DMS153 treated with DMSO at 0.1 percent for 48 hours (cell line): ENCODE measurements at regions not wholly inside any gene's neighbourhood (a gene's known extent, or its start where the extent isn't known, plus 50 kb on each side); places are given as distances from the start of the nearest gene placed in this dataset.

Experiments
- DNase-seq: peaks from one replicate; lab custom pipeline; 2025; ENCODE audit not compliant: unreplicated experiment; lab: John Stamatoyannopoulos, UW

DNA sequence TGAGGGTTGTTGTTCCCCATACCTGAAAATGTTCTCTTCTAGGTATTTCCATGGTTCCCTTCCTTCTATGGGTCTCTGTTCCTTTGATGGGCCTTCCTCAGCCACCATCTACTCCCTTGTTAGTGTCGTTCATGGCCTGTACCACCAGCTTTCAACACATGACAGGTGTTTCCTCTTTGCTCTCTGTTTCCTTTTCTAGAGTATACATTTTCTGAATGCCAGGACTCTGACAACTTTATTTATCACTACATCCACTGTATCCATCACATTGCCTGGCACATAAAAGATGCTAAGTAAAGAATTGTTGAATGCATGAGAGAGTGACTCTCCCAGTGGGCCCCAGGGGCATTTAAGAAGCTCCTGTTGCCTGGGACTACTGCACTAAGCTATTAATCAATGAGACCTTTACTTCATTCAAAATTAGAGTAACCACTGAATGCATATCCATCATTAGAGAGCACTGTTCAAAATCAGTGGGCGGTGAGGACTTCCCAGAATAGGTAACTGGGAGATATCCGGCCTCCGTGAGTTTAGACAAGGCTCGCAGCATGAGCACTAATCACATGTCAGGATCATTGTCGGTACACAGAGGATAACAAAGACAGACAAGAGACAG lies 255.0 kb downstream of the CBLN1 start:
- DNase-seq = no peak

DNA sequence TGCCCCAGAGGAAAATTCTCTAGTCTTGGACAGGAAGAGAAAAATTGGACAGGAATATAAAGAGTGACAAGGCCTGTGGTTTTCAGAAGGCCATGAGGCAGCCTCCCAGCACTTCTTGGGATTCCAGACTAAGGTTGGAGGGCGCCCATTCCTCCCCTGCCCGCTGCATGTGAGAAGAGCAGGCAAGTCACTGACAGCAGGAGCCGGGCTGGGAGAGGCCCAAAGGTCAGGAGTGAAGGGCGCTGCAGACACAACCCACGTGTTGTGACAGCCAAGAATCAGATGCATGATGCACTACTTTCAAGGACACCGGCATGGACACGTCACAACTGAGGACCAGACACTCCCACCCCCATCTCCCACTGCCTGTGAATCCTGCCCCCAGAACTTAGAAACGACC lies 256.7 kb downstream of the CBLN1 start:
- no peak for DNase-seq

DNA sequence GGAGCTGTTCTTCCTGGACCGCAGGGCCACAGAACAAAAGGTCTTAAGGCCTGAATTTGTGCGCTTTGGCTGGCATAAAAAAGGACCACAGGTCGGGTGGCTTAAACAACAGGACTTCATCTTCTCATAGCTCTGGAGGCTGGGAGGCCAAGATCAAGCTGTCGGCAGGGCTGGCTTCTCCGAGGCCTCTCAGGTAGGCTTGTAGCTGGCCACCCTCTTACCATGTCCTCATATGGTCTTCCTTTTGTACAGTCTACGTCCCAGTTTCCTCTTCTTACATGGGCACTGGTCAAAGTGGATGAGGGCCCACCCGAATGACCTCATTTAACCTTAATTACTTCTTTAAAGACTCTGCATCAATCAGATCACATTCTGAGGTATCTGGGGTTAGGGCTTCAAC lies 257.6 kb downstream of the CBLN1 start:
- DNase-seq = no peak

DNA sequence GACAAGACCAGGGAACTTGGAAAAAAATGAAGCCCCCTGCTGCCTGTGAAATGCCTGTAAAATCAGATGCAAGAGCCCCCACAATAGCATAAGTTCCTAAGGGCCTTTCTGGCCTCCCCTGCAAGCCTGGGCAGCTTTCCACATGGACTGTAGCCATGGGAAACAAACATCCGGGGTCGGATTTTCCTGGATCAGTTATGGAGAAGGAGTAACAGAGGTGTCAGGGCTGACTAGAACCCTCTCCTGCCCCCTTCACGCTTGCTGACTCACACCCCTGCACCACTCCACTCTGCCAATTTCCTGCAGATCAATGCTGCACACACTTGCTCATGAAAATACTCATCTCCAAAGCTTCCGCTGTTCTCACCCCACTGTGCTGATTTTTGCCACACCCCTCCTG lies 258.6 kb downstream of the CBLN1 start:
- DNase-seq = no peak

DNA sequence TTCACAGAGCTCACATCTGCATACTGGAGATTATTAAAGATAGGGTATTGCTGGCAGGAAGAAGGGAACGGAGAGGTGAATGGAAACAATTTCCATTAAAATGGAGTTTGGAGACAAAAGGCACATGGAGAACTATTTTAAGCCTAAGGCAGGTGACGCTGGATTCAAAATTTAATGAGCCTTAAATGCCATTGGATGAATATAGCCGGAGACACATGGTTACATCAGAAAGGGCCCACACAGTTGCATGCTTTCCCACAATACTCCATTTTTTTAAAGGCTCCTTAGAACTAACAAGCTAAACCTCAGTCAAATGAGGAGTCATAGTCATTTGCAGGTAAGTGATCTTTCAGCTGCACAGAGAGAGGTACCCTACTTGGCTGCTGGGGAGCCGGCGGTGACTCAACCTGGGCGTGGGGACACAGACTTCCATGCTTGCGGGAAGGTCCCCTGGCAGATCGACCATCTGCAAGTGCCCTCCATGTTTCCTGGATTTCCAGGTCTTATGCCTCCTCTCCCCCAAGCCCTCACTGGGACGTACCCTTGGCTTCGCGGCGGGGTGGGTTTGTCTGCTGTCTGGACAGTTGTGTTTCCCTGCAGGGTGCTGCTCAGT lies 259.2 kb downstream of the CBLN1 start:
- no peak for DNase-seq

DNA sequence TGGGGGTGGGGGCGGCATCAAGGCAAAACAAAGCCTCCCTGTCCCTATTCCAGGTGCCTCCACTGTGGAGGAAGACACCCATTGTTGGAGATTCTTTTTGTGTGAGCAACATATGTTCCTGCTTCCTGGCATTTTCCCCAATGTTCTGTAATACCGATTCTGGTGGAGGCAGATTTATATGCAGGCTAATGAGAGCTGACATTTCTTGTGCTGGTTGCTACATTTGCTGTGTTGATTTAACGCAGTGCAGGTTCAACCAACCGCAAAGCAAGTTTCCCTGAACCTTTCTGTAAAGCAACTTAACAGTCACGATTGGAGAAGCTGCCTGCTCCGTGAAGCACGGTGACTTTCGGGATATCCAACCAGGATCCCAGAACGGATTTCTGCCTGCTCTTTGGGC lies 260.5 kb downstream of the CBLN1 start:
- DNase-seq = no peak

DNA sequence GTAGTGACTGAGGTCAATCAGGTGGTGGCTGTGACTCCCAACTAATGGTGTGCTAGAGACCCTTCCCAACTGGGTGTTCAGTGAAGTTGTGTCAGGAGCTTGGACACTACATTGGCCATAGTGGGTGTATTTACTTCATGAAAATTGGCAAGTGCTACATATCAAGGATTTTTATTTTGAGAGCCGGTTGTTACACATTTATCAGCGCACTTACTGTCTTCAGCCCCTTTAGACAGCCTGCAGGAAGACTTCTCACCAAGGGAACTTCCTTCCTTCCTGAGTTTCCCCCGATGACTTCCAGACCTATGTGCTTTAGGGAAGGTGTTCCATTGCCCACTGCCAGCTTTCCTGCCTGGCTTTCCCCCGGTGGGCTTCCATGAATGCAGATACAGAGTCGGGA lies 261.2 kb downstream of the CBLN1 start:
- DNase-seq = no peak

DNA sequence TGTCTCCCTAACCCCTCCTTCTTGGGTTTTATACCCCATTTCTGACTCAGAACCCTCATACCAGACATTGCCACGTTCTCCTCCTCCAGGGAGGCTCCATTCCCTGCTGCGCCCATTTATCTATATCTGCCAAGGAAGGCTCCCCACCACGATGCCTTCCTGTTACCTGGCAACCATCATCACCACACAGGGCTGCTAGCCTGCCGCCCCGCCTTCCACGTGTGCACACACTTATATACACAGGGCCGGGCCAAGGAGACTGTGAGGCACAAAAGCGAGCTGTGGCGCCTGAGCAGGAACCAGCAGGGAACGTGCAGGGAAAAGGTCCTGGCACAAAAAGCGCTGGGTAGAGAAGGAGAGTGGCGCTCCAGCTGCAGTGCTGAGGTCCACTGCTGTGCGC lies 261.8 kb downstream of the CBLN1 start:
- DNase-seq = no peak

DNA sequence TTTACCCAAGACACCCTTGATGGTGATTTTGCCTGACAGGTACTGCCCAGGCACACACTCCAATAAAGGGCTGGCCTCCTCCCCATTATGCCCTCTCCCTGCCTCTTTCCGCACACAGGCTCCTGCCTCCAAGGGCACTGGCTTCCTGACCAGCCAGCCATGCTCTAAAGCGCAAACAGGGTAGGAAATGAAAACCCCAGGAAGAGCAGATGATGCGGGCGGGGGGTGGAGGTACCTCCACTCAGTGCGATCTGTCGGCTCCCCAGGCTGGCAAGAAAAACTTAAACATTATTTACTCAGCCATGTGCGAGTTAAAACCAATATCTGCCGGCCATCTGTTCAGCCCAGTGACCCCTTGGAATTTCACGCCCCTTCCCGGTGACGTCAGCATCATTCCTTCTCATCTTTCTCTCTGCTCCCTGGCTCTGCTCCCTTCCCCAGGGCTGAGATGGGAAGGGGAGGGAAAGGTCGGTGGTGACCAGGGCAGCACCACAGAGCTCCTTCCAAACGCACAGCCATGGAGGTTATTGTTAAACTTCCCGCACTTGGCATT lies 262.5 kb downstream of the CBLN1 start:
- no peak for DNase-seq

DNA sequence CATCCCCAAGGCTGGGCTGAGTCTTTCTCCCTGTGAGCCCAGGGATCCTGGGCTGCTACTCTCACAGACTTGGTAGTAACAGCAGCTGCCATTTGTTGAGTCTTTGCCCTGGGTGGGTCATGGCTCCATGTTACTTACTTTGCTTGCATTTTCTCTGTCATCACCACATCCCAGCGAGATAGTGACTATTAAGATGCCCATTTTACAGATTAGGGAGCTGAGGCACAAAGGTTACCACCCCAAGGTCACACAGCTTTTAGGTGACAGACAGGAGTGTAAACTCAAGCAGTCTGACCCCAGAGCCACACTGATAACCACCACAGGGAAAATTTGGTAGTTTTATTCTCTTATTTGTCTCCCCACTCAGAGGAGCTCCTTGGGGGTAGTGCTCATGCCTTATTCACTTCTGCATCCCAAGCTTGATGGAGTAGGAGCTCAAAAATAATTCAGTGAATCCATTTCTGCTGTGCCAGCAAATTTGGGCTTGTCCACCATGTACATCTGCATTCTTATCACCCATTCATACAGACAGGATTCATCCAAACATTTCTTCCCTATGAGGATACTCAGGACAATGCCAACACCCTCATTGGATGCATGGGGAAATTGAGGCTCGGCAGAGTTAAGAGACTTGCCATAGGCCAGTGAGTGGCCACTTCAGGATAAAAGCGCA lies 263.2 kb downstream of the CBLN1 start:
- DNase-seq = no peak

DNA sequence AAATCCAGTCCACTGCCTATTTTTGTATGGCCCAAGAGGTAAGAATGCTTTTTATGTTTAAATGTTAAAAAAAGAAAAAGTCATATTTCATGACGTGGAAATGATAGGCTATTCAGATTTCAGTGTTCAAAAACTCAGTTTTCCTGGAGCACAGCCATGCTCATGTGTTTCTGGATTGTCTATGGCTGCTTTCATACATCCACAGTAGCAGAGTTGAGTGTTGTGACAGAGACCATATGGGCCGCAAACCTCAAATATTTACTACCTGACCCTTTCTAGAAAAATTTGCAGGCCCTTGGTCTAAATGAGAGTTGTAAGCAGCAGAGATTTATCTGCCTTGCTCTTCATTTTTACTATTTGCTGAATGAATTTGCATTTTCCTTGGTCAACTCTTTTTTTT lies 264.1 kb downstream of the CBLN1 start:
- no peak for DNase-seq

DNA sequence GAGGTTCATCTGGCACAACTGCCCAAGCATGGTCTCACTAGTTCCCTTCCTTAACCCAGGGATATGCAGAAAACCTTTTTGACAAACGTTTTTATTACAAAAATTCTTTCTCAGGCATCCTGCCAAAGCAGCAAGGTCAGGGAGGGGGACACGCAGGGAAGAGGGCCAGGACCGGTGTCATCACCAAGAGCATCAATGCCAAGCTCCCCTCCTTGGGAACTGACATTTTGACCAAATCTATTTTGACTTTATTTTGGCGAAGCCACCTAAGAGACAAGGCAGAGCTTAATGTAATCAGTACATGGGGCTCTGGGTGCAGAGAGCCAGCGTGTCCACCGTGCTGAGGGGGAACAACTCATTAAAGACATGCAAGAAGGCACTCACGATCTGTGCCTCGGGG lies 265.2 kb downstream of the CBLN1 start:
- no peak for DNase-seq

DNA sequence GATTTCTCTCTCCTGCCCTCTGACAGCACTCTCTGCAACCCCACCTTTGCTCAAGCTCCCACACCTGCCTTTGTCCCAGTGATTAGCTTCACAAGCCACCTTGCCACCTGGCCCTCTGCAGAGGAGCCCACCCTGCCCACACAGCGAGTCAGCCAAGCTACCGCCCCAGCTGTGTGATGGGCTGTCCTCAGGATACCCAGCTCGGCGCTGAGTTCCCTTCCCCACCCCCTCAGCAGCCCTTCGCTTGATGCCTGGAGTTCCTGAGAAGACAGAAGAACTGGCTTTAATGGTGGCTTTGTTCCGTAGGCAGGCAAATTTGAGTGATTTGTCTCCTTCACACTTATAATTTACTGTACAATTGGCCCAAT lies 266.4 kb downstream of the CBLN1 start:
- no peak for DNase-seq

DNA sequence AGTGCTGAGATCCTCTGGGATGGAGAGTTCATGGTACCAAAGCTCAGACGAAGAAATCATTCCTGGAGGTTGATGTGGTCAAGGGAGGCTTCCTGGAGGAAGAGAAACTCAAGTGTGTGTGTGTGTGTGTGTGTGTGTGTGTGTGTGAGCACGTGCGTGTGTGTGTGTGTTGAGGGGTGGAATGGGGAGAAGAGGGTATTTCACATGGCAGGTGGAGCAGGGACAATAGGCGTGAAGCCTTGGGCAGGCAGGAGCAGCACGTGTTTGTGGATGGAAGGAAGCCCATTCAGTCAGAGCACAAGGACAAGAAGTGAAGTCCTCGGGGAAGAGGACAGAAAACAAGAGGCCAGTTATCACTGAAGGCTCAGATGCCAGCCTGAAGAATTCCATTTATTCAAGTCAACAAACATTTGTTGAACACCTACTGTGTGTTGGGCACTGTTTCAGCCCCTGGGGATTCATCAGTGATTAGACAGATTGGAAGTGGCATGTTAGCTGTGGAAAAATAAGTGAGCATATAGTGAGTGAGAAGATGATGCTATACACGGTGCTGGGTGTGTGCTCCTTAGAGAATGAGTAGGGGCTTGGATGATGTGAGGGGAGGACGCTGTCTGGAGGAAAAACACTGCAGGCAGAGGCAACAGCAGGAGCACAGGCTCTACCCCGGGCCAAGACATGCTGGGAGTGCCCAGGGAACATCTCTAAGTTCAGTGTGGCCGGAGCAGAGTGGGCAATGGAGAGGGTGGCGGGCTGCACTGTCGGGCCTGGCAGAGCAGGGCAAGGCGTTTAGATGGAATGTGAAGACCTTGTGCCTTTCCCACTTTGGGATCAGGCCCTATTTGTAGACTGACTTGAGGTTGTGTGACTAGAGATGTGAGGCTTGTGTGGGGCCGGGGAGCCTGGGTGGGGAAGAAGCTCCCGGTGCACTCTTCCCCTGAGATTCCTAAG lies 267.1 kb downstream of the CBLN1 start:
- no peak for DNase-seq

DNA sequence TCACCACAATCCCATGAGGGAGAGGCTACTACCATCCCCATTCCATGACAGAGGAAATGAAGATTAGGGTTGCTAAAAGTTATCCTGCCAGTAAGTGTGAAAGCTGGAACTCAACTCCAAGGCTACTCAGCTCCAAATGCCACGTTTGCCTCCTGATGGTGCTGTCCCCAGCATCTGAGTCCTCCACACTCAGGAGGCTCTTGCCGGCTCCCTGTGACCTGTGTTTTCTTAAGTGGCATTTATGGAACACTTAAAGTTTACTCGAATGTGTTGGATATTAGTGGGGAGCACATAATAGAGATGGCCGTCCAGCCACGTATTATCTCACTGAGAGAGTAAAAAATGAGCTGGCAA lies 267.9 kb downstream of the CBLN1 start:
- no peak for DNase-seq

DNA sequence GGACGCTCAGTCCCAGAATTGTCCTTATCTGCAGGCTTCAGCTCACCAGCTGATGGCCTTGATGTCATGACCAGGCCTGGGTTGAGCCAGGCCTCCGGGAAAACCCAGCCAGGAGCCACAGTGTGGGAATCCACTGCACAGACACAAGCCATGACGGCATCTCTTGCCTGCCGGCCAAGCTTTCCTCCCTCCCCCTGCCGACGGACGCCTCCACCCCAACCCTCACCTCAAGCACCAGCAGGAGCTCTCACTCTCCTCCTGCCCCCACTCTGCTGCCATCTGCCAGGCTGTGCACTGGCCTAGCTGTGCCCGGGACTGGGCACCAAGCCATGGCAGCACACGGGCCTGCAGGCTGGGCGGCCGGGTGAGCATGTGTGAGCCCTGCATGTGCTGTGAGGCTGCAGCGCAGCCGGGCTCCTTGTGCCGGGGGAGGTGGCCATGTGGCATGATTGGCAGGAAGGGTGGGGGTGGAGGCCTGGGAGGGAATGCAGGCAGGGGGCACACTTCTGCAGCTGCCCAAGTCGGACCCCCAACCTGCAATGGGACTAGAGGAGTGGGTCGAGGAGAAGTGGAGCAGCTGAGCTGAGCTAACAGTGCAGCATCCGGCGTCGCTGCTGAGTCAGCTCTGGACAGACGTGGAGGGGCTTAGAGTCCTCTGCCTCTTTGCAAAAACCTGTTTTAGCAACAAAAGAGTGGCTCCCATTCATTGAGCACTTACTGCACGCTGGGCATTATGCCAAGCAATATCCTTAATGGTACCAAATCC lies 268.5 kb downstream of the CBLN1 start:
- DNase-seq = no peak

DNA sequence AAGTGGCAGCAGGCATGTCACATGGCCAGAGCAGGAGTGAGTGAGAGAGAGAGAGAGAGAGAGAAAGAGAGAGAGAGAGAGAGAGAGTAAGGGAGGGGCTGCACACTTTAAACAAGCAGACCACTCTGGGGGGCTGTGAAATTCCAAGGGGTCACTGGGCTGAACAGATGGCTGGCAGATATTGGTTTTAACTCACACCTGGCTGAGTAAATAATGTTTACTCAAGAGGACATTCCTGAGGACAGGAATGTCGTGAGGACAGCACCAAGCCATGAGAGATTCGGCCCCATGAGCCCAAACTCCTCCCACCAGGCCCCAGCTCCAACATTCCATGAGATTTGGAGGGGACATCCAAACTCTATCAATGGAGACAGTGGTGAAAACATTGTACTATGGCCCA lies 269.7 kb downstream of the CBLN1 start:
- no peak for DNase-seq

DNA sequence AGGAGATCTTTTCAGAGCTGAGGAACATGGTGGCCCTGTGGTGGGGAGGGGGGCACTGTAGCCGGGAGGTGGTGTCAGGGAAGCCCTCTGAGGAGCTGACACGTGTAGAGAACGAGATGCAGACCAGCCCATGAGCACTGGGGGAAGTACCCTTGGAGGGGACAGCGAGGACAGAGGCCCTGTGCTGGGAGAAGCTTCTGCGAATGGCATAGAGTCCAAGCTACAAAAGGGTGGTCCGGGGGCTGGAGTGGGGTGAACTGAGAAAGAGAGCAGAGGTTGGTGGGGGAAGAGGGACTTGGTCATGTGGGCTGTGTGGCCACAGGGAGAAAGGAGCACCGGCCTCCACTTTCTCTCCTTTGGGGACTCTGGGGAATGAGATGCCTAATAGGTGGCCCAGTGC lies 270.8 kb downstream of the CBLN1 start:
- no peak for DNase-seq

DNA sequence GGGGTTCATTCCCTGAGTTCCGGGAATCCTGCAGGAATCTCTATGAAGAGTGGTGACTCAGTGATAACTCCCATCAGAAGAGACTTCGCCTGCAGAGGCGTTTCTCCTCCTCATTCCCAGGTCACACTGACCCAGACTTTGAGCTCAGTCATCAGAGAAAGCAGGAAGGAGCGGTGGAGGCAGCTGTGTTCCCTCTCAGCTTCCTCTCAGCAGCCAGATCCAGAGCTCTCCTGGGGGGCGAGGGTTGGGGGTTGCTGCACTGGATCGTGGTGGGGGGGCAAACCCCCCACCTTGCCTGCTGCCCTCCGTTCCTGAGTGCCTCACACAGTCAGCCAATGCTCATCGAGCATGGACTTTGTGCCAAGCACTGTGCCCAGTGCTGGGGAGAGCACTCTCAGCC lies 271.2 kb downstream of the CBLN1 start:
- no peak for DNase-seq

DNA sequence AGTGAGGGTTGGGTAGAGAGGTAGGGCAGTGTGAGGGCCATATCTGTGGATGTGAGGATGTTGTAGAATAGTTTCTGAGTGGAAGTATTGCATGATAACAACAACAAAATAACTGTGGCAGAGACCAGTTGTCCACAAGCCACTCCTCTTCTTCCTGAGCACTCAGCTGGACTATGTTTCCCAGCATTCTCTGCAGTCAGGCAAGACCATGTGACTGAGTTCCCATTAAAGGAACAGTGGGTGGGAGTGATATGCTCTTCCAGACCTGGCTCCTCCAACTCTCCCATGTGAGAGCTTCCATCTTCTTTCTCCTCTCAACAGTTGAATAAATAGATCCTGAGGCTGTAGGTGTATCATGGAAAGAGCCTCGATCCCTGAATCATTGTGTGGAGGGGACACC lies 272.4 kb downstream of the CBLN1 start:
- DNase-seq = no peak

DNA sequence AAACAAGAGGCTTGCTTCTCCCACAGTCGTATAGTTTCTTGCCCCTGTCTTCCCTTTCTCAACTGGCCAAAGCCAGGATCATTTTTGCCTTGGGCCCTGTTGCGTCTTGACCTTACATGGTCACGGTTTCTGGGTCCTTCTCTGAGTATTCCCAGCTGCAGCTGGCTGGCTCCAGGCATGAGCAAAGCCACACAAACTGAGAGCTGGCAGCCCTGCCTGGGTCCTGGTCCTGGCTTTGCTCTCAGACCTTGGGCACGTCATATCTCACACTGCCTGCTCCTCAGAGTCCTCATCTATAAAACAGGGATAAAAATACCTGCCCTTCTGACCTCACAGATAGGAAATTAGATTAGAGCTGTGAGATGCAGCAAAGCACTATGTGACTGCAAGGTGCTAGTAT lies 277.6 kb downstream of the CBLN1 start:
- no peak for DNase-seq
